T-helper 22 cell (primary cell): ENCODE measurements at regions not wholly inside any gene's neighbourhood (a gene's known extent, or its start where the extent isn't known, plus 50 kb on each side); places are given as distances from the start of the nearest gene placed in this dataset.

Source experiments
- DNase-seq: peaks from one replicate; pipeline ENCODE4 v3.0.0-alpha.2; 2020; ENCODE audit warnings: low read depth

DNA sequence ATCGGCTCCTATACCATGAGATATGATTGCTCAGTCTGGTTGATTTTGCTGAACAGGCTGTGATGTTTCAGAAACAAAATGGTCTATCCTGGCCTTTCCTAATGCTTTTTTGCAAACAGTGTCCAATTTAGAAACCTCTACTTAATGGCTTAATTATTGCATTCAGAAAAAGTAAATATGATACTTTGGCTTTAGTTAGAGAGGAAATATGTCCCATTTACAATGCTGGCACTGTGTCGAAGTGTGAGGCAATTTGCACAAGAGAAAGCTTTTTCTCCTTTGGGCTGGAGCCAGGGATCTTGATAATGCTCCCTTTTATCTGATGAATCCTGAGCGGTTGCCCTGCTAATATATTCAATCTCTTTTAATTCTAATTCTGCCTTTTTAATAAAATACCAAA is 418.9 kb downstream of the EPHA4 start:
- no peak for DNase-seq

GRCh38 chr2:221154176-221154575 is 417.9 kb downstream of the EPHA4 start:
- no peak for DNase-seq

- DNase-seq, result no peak
These were observed 415.9 kb downstream of the EPHA4 start for GRCh38 chr2:221156062-221156734.

GRCh38 chr2:221161186-221161585 is 410.9 kb downstream of the EPHA4 start:
- DNase-seq, result no peak

- no peak for DNase-seq
These were observed 405.8 kb downstream of the EPHA4 start for GRCh38 chr2:221166292-221166691.

DNA sequence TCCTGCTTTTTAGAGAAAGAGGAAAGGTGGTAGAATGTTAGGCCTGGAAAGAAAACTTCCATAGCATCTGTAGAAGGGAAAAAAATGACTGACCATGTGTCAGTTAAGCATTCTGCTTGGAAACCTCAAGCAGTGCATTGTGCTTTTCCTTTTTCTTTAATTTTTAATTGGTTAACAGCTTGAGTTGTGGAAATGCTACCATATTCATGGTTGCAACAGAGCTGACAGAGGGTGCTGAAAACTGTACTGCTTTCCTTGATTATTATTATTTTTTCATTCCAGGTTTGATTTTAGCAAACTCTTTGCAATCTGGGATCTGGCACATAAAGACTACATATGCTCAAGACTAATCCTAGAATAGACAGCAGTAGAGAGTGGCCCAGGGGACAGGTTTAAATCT is 404.5 kb downstream of the EPHA4 start:
- no peak for DNase-seq

DNA sequence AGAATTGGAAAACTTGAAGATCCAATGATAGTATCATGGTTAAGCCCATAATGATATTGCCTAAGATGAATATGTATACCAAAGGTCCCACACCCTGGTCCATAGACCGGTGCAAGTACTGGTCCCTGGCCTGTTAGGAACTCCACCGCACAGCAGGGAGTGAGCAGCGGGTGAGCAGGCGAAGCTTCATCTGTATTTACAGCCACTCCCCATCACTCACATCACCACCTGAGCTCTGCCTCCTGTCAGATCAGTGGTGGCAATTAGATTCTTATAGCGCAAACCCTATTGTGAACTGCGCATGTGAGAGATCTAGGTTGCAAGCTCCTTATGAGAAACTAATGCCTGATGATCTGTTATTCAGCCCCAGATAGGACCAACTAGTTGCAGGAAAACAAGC is 402.4 kb downstream of the EPHA4 start:
- DNase-seq, result no peak

GRCh38 chr2:221170548-221170947 is 401.6 kb downstream of the EPHA4 start:
- no peak for DNase-seq

DNA sequence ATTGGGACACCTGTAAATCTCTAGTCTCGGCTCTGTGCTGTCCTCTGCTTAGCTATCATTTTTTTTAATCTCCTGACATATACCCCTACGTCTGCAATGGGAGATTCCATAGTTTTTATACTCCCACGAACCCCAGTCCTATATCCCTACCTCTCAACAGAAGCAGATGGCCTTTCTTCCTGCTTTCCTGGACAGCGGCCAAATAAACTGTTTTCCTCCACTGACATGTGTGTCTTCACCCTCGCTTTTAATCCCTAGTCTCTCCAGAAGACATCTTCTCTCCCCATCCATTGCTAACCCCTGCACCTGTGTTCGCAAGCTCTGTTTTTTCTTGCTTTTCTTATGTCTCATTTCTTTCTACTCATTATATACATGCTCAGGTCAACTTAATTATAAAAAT is 395.4 kb downstream of the EPHA4 start:
- DNase-seq, result no peak

DNA sequence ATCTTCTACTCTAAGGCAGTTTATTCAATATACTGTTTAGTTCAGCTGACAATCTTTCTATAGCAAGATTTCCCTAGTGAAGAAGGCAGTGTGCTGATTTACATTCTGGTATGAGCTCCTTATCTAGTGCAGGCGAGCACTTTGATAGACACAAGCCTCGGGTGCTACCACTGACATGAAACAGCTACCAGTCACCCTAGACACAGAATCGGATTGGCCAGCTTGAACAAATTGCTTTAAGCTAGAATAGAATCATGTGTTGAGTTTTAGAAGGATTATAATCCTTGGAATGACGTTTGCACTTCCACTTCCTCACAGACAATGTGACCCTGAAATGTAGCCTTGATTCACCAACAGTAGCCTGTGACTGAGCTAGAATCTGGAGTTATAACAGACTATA is 394.0 kb downstream of the EPHA4 start:
- DNase-seq, result no peak

DNA sequence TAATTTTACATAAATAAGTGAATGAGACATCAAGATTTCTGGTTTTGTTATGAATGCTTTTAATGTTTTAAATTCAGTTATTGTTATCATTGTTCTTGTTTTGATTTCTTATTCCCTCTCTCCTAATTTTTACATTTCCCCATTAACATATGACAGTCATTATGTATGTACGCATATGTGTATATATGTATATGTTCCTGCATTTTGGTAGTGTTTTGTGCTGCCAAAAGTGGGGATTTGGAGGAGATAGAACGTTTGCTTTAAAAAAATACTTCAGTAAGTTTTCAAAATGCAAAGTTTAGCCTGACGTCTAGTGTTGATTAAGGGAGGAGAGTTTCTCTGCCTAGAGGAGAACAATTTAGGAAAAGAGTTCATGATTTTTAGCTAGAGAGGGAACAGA is 385.2 kb downstream of the EPHA4 start:
- no peak for DNase-seq

GRCh38 chr2:221189431-221190067 is 382.6 kb downstream of the EPHA4 start:
- no peak for DNase-seq

- DNase-seq, result no peak
These were observed 376.3 kb downstream of the EPHA4 start for GRCh38 chr2:221195829-221196228.

GRCh38 chr2:221197225-221197856 is 374.8 kb downstream of the EPHA4 start:
- DNase-seq, result no peak

GRCh38 chr2:221198309-221198708 is 373.8 kb downstream of the EPHA4 start:
- no peak for DNase-seq

DNA sequence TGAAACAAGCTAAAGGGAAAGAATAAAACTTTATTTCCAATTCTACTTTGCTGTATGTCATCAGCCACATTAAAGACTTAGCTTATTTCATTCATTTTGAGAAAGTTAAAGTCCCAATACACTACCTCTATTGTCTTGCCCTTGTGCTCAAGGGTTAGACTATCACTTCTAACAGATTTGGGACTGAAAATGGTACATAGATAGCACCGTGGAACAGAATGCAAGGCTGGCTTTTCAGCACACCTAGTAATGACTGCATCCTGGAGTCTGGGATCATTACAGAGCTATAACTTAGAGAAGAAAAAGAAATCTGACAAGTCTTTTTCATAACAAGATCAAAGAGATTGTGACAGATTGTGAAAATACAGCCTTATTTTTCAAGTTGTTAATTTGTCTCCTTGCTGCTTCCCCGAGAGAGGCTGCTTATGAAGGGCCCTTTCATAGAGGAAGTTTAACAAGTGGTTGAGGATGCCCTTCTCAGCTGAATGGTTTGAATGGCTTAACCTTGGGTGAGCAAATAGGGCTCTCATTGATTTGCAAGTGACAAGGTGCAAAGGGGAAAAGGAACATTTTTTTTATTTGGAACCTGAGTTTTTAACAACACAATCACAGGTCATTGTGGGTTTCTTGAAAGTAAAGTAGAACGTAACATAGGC is 371.8 kb downstream of the EPHA4 start:
- DNase-seq, result no peak

- no peak for DNase-seq
These were observed 369.7 kb downstream of the EPHA4 start for GRCh38 chr2:221202431-221202830.

GRCh38 chr2:221203125-221203524 is 369.0 kb downstream of the EPHA4 start:
- DNase-seq, result no peak

DNA sequence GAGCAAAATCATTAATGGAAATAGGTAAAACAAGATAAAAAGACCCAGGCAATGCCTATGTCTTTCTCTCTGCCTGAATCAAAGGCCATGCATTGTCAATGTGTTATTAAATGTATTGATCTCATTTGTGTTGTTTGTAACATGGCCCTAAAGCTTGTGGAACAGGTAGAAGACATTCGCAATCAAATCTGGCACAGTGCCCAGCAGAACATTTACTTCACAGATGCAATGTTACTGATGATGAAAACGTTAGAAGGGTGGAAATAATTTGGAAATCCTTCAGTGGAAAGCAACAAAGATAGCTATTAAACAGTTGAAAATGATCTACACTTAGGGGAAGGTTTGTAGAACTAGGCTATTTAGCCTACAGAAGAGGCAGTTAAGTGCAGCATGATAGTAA is 368.2 kb downstream of the EPHA4 start:
- DNase-seq, result no peak

DNA sequence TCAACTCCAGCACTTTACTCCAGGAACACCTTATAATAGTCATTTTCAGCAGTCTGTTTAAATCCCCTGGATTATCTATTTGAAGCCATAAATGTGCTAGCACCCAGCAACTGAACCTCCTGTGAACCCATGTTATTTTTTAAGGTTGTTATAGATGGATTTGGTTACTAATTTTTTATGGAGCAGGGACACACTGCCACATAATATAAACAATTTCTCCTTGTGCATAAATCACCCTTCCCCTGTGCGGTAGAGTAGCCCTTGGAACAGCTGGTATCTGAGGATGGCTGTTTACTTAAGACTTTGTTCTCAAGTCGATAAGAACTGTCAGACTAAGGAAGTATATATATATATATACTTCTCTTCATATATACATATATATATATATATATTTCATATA is 367.4 kb downstream of the EPHA4 start:
- DNase-seq, result no peak

DNA sequence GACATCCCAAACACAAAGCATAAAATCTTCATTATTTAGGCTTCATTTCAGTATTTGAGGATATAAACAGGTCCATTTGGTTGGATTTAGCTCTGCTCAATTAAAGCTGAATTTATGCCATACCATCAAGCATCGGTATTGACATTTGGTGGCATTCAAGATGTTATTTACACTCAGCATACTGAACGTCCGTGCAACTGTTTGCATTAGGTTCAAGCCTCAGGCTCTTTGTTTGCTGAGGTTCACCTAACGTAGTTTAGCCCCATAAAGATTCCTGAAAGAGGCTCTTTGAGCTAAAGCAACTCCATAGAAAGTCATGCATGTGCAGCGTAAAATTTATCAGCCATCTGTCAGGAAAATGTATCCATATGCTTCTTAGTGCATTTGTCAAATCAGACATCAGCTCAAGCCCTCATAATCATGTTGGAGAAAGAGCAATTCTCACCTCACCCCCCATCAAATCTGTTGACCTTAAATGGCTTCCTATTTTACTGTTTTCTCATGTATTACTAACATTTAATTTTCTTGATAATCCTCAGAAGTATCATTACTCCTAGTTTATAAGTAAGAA is 366.9 kb downstream of the EPHA4 start:
- no peak for DNase-seq

DNA sequence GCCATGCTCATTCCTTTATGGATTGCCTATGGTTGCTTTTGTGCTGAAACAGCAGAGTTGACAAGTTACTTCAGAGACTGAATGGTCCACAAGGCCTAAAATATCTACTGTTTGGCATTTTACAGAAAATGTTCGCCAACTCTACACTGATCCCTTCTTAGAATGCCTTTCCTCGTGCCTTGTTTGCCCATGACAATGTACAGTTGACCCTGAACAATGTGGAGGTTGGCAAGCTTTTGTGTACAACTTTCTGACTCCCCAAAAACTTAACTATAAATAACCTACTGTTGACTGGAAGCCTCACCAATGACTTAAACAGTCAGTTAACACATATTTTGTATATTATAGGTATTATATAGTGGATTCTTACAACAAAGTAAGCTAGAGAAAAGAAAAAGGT is 361.4 kb downstream of the EPHA4 start:
- no peak for DNase-seq

GRCh38 chr2:221211653-221212052 is 360.5 kb downstream of the EPHA4 start:
- no peak for DNase-seq
